ENCODE measurements at regions not wholly inside any gene's neighbourhood (a gene's known extent, or its start where the extent isn't known, plus 50 kb on each side); places are given as distances from the start of the nearest gene placed in this dataset.

- H3K36me3 Mint-ChIP-seq (ENCODE audit: low read depth, unreplicated experiment) = no peaks in the 10 kb centered on the region
- Histone ChIP-seq H3K27me3 (ENCODE audit: insufficient read depth, low read length) (no peaks in the 10 kb centered on the region), H3K4me3 (ENCODE audit: insufficient read depth, low read depth, low read length) (no peak overlapping the region), H2AFZ (ENCODE audit: low read depth, low read length) (no peak overlapping the region), H3K9ac (ENCODE audit: low read length) (no peak overlapping the region), H3K4me2 (ENCODE audit: low read length) (no peak overlapping the region), H4K20me1 (ENCODE audit: insufficient read depth, low read length) (no peaks in the 10 kb centered on the region), H3K27ac (ENCODE audit: low read depth, low read length) (no peak overlapping the region), H3K9me3 (ENCODE audit: insufficient read depth, low read depth, low read length) (no peaks in the 10 kb centered on the region), H3K79me2 (ENCODE audit: insufficient read depth, low read length) (no peaks in the 10 kb centered on the region), H3K4me1 (ENCODE audit: insufficient read depth, low read length) (peaks cover 14% of the 10 kb centered on the region), H3K36me3 (ENCODE audit: insufficient read depth, low read length) (no peaks in the 10 kb centered on the region)
- no peak overlapping the region for H3K4me3 Mint-ChIP-seq (ENCODE audit: unreplicated experiment)
- H3K27ac Mint-ChIP-seq (ENCODE audit: unreplicated experiment) = peak overlapping the region; percentile 34
- H3K9me3 Mint-ChIP-seq (ENCODE audit: unreplicated experiment) = no peaks in the 10 kb centered on the region
- H3K27me3 Mint-ChIP-seq (ENCODE audit: low read depth, unreplicated experiment) = no peaks in the 10 kb centered on the region
- H3K4me1 Mint-ChIP-seq (ENCODE audit: low read depth, unreplicated experiment) = peaks cover 19% of the 10 kb centered on the region
- peak; percentile 91 for TF ChIP-seq CTCF (IDR thresholded peaks at IDR 0.05; ENCODE audit: insufficient read depth, low read depth, low read length)
- TF ChIP-seq EZH2 (IDR thresholded peaks at IDR 0.05; ENCODE audit: insufficient read depth, low read length) = no peak
- DNase-seq (ENCODE audit: low read depth) (peak; percentile 47), FAIRE-seq (peak; percentile 78)
These were observed 143.4 kb upstream of the RASGRP1 start for GRCh38 chr15:38707802-38708671.

GRCh38 chr15:38708672-38709180, 144.1 kb upstream of the RASGRP1 start:
- no peaks in the 10 kb centered on the region for H3K79me2 ChIP-seq (ENCODE audit: insufficient read depth, low read length)
- no peak overlapping the region for H3K4me3 ChIP-seq (ENCODE audit: insufficient read depth, low read depth, low read length)
- H3K4me2 ChIP-seq (ENCODE audit: low read length) = no peak overlapping the region
- peak overlapping the region; percentile 34 for H3K27ac Mint-ChIP-seq (ENCODE audit: unreplicated experiment)
- H3K4me1 ChIP-seq (ENCODE audit: insufficient read depth, low read length) = peaks cover 18% of the 10 kb centered on the region
- H3K36me3 Mint-ChIP-seq (ENCODE audit: low read depth, unreplicated experiment) = no peaks in the 10 kb centered on the region
- no peaks in the 10 kb centered on the region for H3K27me3 Mint-ChIP-seq (ENCODE audit: low read depth, unreplicated experiment)
- H3K4me1 Mint-ChIP-seq (ENCODE audit: low read depth, unreplicated experiment) = peaks cover 25% of the 10 kb centered on the region
- H3K27ac ChIP-seq (ENCODE audit: low read depth, low read length) = no peak overlapping the region
- no peaks in the 10 kb centered on the region for H4K20me1 ChIP-seq (ENCODE audit: insufficient read depth, low read length)
- H3K9me3 ChIP-seq (ENCODE audit: insufficient read depth, low read depth, low read length) = no peaks in the 10 kb centered on the region
- no peak overlapping the region for H3K9ac ChIP-seq (ENCODE audit: low read length)
- no peaks in the 10 kb centered on the region for H3K36me3 ChIP-seq (ENCODE audit: insufficient read depth, low read length)
- no peaks in the 10 kb centered on the region for H3K9me3 Mint-ChIP-seq (ENCODE audit: unreplicated experiment)
- no peaks in the 10 kb centered on the region for H3K27me3 ChIP-seq (ENCODE audit: insufficient read depth, low read length)
- no peak overlapping the region for H2AFZ ChIP-seq (ENCODE audit: low read depth, low read length)
- H3K4me3 Mint-ChIP-seq (ENCODE audit: unreplicated experiment) = no peak overlapping the region
- DNase-seq (ENCODE audit: low read depth) (peak; percentile 25), FAIRE-seq (peak; percentile 20)
- TF ChIP-seq CTCF (IDR thresholded peaks at IDR 0.05; ENCODE audit: insufficient read depth, low read depth, low read length) = no peak
- no peak for TF ChIP-seq EZH2 (IDR thresholded peaks at IDR 0.05; ENCODE audit: insufficient read depth, low read length)

GRCh38 chr15:38709196-38709595, 144.6 kb upstream of the RASGRP1 start:
- H3K27me3 Mint-ChIP-seq (ENCODE audit: low read depth, unreplicated experiment) = no peaks in the 10 kb centered on the region
- H3K36me3 ChIP-seq (ENCODE audit: insufficient read depth, low read length) = no peaks in the 10 kb centered on the region
- H3K36me3 Mint-ChIP-seq (ENCODE audit: low read depth, unreplicated experiment) = no peaks in the 10 kb centered on the region
- no peak overlapping the region for H3K4me3 Mint-ChIP-seq (ENCODE audit: unreplicated experiment)
- no peak for FAIRE-seq
- H3K4me1 ChIP-seq (ENCODE audit: insufficient read depth, low read length) = peaks cover 21% of the 10 kb centered on the region
- H4K20me1 ChIP-seq (ENCODE audit: insufficient read depth, low read length) = no peaks in the 10 kb centered on the region
- no peak overlapping the region for H3K4me3 ChIP-seq (ENCODE audit: insufficient read depth, low read depth, low read length)
- H3K27ac Mint-ChIP-seq (ENCODE audit: unreplicated experiment) = peak overlapping the region; percentile 34
- H3K4me1 Mint-ChIP-seq (ENCODE audit: low read depth, unreplicated experiment) = peaks cover 30% of the 10 kb centered on the region
- H3K27ac ChIP-seq (ENCODE audit: low read depth, low read length) = no peak overlapping the region
- no peaks in the 10 kb centered on the region for H3K9me3 Mint-ChIP-seq (ENCODE audit: unreplicated experiment)
- no peak overlapping the region for H2AFZ ChIP-seq (ENCODE audit: low read depth, low read length)
- DNase-seq (ENCODE audit: low read depth) = no peak
- H3K27me3 ChIP-seq (ENCODE audit: insufficient read depth, low read length) = no peaks in the 10 kb centered on the region
- no peak overlapping the region for H3K9ac ChIP-seq (ENCODE audit: low read length)
- no peak overlapping the region for H3K4me2 ChIP-seq (ENCODE audit: low read length)
- H3K9me3 ChIP-seq (ENCODE audit: insufficient read depth, low read depth, low read length) = no peaks in the 10 kb centered on the region
- TF ChIP-seq CTCF (IDR thresholded peaks at IDR 0.05; ENCODE audit: insufficient read depth, low read depth, low read length) (no peak), EZH2 (IDR thresholded peaks at IDR 0.05; ENCODE audit: insufficient read depth, low read length) (no peak)
- no peaks in the 10 kb centered on the region for H3K79me2 ChIP-seq (ENCODE audit: insufficient read depth, low read length)
